Suprapubic skin (tissue), 4 donors: ENCODE measurements at regions not wholly inside any gene's neighbourhood (a gene's known extent, or its start where the extent isn't known, plus 50 kb on each side); places are given as distances from the start of the nearest gene placed in this dataset.

ENCODE experiments used
- DNase-seq, 2 donors: peaks; one replicate each; pipeline ENCODE4 v3.0.0-alpha.2; 2019; ENCODE audit warnings: low spot score in 2 of 2
- H3K27ac ChIP-seq: fragments of 200-600 bp; sonication (generic); one replicate; pipeline ENCODE4 v1.5.1; 2019
- H3K27me3 ChIP-seq: fragments of 200-600 bp; sonication (generic); one replicate; pipeline ENCODE4 v1.5.1; 2019
- H3K36me3 ChIP-seq: fragments of 200-600 bp; sonication (generic); one replicate; pipeline ENCODE4 v1.5.1; 2019
- H3K4me1 ChIP-seq: fragments of 200-600 bp; sonication (generic); one replicate; pipeline ENCODE4 v1.5.1; 2019
- H3K4me3 ChIP-seq: fragments of 200-600 bp; sonication (generic); one replicate; pipeline ENCODE4 v1.5.1; 2019; ENCODE audit warnings: mild to moderate bottlenecking
- H3K9me3 ChIP-seq: fragments of 200-600 bp; sonication (generic); one replicate; pipeline ENCODE4 v1.5.1; 2019
- CTCF ChIP-seq, 2 donors: fragments of 200-600 bp in 1 of 2; fragments of 450-650 bp in 1 of 2; sonication (generic) in 1 of 2; IDR thresholded peaks; one replicate each; pipeline ENCODE4 v1.5.1; 2016 to 2019; ENCODE audit warnings: antibody characterized with exemption in 2 of 2, mild to moderate bottlenecking in 1 of 2, moderate library complexity in 1 of 2
- EP300 ChIP-seq: sonication (generic); formaldehyde crosslinking; IDR thresholded peaks from one replicate; pipeline ENCODE4 v1.6.1; 2017; ENCODE audit warnings: antibody characterized with exemption
- POLR2A ChIP-seq, 2 donors: fragments of 450-650 bp; IDR thresholded peaks; one replicate each; pipeline ENCODE4 v1.6.1; 2017; ENCODE audit warnings: antibody characterized with exemption in 2 of 2, mild to moderate bottlenecking in 2 of 2, moderate library complexity in 2 of 2
- POLR2AphosphoS5 ChIP-seq, 3 donors: sonication (generic); formaldehyde crosslinking; IDR thresholded peaks; one replicate each; pipeline ENCODE4 v1.6.1; 2017; ENCODE audit warnings: antibody characterized with exemption in 3 of 3
- WGBS: methylation state at CpG from one replicate; pipeline ENCODE4 v1.1.5; 2018; 5-methylcytosine and 5-hydroxymethylcytosine counted together

- no peak overlapping the region for H3K27ac ChIP-seq
- WGBS = 66% methylated on average over 10 of the region's 10 CpGs
- H3K36me3 ChIP-seq = no peaks in the 10 kb centered on the region
- no peak for TF ChIP-seq POLR2A (IDR thresholded peaks at IDR 0.05)
- TF ChIP-seq POLR2AphosphoS5 (IDR thresholded peaks at IDR 0.05) = no peak
- no peak for TF ChIP-seq CTCF (IDR thresholded peaks at IDR 0.05)
- no peak for TF ChIP-seq EP300
- H3K4me3 ChIP-seq = no peak overlapping the region
- H3K27me3 ChIP-seq = no peaks in the 10 kb centered on the region
- no peaks in the 10 kb centered on the region for H3K9me3 ChIP-seq
- no peak for DNase-seq
- no peaks in the 10 kb centered on the region for H3K4me1 ChIP-seq
These were observed 65.9 kb upstream of the KCNK12 start for GRCh38 chr2:47636596-47637264.

- no peaks in the 10 kb centered on the region for H3K4me1 ChIP-seq
- H3K27ac ChIP-seq = no peak overlapping the region
- no peaks in the 10 kb centered on the region for H3K9me3 ChIP-seq
- TF ChIP-seq CTCF (IDR thresholded peaks at IDR 0.05) (no peak), EP300 (no peak), POLR2AphosphoS5 (IDR thresholded peaks at IDR 0.05) (no peak), POLR2A (IDR thresholded peaks at IDR 0.05) (no peak)
- no peak overlapping the region for H3K4me3 ChIP-seq
- no peaks in the 10 kb centered on the region for H3K36me3 ChIP-seq
- no peak for DNase-seq
- no peaks in the 10 kb centered on the region for H3K27me3 ChIP-seq
- WGBS = 74% methylated on average over 4 of the region's 4 CpGs
These were observed 65.4 kb upstream of the KCNK12 start for GRCh38 chr2:47636176-47636575.

- Histone ChIP-seq H3K27me3 (no peaks in the 10 kb centered on the region), H3K4me3 (no peak overlapping the region), H3K4me1 (no peaks in the 10 kb centered on the region), H3K9me3 (no peaks in the 10 kb centered on the region), H3K36me3 (no peaks in the 10 kb centered on the region), H3K27ac (no peak overlapping the region)
- WGBS = 80% methylated on average over 3 of the region's 3 CpGs
- no peak for DNase-seq
- TF ChIP-seq CTCF (IDR thresholded peaks at IDR 0.05) = no peak
- TF ChIP-seq EP300 = no peak
- TF ChIP-seq POLR2AphosphoS5 (IDR thresholded peaks at IDR 0.05) = no peak
- no peak for TF ChIP-seq POLR2A (IDR thresholded peaks at IDR 0.05)
These were observed 62.0 kb upstream of the KCNK12 start for GRCh38 chr2:47632754-47633153.

- Histone ChIP-seq H3K9me3 (no peaks in the 10 kb centered on the region), H3K27me3 (no peaks in the 10 kb centered on the region), H3K36me3 (no peaks in the 10 kb centered on the region), H3K4me1 (no peaks in the 10 kb centered on the region), H3K27ac (no peak overlapping the region), H3K4me3 (no peak overlapping the region)
- TF ChIP-seq POLR2AphosphoS5 (IDR thresholded peaks at IDR 0.05) (no peak), CTCF (IDR thresholded peaks at IDR 0.05) (no peak), EP300 (no peak), POLR2A (IDR thresholded peaks at IDR 0.05) (no peak)
- DNase-seq = peak in 1 of 2 donors; percentile 80
- 61% methylated on average over 12 of the region's 12 CpGs for WGBS
These were observed 61.1 kb upstream of the KCNK12 start for GRCh38 chr2:47631792-47632398.

DNA sequence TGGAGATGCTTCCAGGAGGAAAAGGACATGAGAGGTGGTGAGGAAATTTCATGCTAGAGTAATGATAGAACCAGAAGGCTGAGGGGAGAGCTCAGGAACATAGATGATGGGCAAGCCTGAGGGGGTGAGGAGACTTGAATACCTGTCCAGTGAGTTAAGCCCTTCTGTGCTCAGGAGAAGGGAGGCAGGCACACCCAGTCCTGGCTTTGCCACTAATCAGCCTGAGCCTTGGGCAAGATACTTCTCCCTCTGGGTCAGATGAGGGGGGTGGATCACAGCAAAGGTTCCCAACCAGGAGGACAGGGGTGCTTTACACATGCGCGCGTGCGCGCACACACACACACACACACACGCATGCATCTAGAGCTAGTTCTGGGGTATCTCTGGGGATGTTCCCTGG is 60.5 kb upstream of the KCNK12 start:
- H3K4me3 ChIP-seq = no peak overlapping the region
- H3K27ac ChIP-seq = no peak overlapping the region
- no peaks in the 10 kb centered on the region for H3K9me3 ChIP-seq
- WGBS = 95% methylated on average over 6 of the region's 6 CpGs
- no peaks in the 10 kb centered on the region for H3K4me1 ChIP-seq
- no peaks in the 10 kb centered on the region for H3K36me3 ChIP-seq
- DNase-seq = no peak
- TF ChIP-seq POLR2A (IDR thresholded peaks at IDR 0.05) (no peak), CTCF (IDR thresholded peaks at IDR 0.05) (no peak)
- H3K27me3 ChIP-seq = no peaks in the 10 kb centered on the region
